ENCODE measurements at regions not wholly inside any gene's neighbourhood (a gene's known extent, or its start where the extent isn't known, plus 50 kb on each side); places are given as distances from the start of the nearest gene placed in this dataset.
"Not testable (repeated sequence)": the region's sequence is repeated elsewhere in the genome, so short reads cannot be mapped to it uniquely, and the experiment has no call there.

DNA sequence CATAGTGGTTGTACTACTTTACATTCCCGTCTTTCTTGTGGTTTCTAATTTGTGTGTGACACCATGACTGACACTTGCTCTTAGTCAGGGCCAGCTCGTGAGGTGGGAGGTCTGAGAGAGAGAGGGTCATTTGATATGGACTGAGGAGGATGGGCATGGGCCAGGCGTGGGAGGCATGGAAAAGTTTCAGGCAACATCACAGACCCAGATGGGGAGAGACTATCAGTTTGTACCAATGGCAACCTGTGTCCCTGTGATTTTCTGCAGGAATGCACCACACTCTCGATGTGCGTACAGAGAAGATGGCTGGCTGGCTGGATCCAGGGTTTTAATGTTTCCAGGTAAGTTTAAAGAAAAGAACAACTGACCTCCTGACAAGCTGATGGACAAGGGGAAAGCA lies 273.6 kb downstream of the CYRIA start:
- DNase-seq: no peak

DNA sequence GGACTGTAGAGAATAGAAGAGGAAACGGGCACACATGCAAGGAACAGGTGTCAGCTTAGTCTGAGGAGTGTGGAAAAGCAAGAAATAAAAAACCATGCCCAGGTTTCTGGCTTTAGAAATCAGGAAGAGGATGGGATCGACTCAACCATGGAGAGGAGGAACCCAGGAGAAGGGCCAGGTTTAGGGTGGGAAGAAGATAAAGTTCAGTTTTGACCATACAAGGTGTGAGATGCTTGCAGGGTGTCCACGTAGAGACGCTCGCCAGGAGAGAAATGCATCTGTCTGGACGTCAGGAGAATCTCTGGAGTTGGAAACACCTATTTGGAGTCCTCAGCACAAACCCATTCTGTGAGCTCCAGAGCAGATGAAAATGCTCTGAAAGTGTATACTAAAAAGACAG lies 275.1 kb downstream of the CYRIA start:
- DNase-seq: no peak

DNA sequence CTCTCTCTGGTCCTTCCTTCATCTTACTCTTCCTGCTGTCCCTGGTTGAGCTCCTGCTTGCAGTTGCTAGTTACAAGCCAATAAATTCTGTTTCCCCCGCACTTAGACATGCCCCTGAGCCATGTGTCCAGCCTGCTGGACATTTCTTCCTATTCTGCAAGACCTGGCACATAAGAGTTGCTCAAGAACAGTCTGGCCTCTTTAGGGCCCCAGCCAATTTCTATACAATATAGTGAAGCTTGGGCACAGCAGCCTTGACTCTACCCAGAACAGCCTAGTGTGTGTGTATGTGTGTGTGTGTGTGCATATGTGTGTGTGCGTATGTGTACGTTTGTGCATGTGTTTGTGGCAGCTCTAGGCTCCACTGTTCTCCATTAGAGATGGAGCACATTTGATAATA lies 276.0 kb downstream of the CYRIA start:
- DNase-seq: no peak

GRCh38 chr2:16388199-16388830 lies 277.3 kb downstream of the CYRIA start:
- DNase-seq: not testable (repeated sequence)

GRCh38 chr2:16387461-16387984 lies 278.1 kb downstream of the CYRIA start:
- no peak for DNase-seq

GRCh38 chr2:16386431-16386830 lies 279.2 kb downstream of the CYRIA start:
- no peak for DNase-seq

DNA sequence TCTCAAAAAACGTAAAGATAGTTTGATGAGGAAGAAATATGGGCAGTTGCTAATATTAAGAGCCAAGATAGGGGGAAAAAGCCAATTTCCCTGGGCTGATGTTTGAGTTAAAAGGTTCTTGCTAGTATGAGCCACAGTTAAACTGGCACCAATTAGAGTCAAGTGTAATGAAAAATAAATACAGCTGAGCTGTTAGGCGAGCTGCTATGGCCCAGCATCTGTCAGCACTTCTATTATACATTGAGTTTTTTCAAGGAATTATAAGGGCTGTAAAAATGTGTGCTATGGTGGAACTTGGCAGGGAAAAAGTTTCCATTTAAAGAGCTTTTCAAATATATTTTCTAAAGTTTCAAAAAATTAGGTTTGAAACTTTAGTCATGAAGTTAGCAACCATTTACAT lies 279.6 kb downstream of the CYRIA start:
- DNase-seq: no peak

- no peak for DNase-seq
Measured at GRCh38 chr2:16385341-16385740, 280.3 kb downstream of the CYRIA start.

DNA sequence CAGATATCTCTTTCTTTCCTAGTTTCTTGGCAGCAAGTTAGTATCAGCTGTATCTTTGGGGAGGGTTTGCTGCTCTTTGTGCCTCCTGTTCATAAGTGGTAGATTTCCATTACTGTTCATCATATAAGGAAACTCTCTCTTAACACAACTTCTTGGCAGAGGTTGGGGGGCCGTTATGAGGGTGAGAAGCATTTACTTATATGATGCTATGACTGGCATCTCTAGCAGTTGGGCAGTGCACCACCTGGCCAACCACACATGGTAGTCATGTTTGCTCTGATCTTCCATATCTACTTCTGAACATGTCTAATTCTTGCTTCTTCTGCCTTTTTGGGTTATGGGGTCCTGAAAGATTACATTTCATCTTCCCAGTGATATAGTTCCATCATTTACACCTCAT lies 282.2 kb downstream of the CYRIA start:
- no peak for DNase-seq

DNA sequence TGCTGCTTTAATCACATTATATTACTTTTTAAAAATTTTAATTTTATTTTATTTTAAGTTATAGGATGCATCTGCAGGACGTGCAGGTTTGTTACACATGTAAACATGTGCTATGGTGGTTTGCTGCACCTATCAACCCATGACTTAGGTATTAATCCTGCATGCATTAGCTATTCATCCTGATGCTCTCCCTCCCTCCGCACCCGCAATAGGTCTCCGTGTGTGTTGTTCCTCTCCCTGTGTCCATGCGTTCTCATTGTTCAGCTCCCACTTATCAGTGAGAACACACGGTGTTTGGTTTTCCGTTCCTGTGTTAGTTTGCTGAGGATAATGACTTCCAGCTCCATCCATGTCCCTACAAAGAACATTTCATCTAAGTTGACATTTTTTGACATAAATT lies 283.2 kb downstream of the CYRIA start:
- no peak for DNase-seq

- DNase-seq: no peak
Measured at GRCh38 chr2:16381511-16381910, 284.1 kb downstream of the CYRIA start.

- DNase-seq: not testable (repeated sequence)
Measured at GRCh38 chr2:16379901-16380300, 285.7 kb downstream of the CYRIA start.

DNA sequence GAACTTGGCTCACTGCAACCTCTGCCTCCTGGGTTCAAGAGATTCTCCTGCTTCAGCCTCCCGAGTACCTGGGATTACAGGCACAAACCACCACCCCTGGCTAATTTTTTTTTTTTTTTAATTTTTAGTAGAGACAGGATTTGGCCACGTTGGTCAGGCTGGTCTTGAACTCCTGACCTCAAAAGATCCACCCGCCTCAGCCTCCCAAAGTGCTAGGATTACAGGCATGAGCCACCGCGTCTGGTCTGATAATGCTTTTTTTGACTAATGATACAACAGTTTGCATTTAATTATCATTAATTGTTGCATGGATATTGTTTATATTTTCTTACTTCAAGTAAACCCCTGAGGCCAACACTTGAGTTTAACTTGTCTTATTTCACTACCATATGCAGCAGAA lies 286.6 kb downstream of the CYRIA start:
- DNase-seq: not testable (repeated sequence)

GRCh38 chr2:16378031-16378430 lies 287.6 kb downstream of the CYRIA start:
- no peak for DNase-seq

- DNase-seq: no peak
Measured at GRCh38 chr2:16375981-16376380, 289.7 kb downstream of the CYRIA start.

GRCh38 chr2:16375351-16375750 lies 290.3 kb downstream of the CYRIA start:
- no peak for DNase-seq

DNA sequence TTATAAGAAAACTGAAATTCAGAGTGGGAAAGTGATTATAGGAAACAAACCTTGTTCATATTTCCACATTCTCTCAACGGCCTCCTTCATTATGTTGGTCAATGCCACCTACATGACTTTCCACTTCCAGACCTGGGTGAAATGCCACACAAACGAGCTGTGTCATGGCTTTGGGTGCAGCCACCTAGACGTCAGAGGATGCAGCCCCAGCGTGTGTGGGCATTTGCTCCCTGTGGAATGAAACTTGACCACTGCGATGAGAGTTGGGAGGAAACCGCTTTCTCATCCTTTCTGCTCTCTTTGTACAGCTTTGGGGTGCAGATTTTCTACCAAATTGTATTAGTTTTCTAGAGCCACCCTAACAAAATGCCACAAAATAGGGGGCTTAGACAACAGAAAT lies 291.0 kb downstream of the CYRIA start:
- no peak for DNase-seq

- DNase-seq: no peak
Measured at GRCh38 chr2:16373341-16373740, 292.3 kb downstream of the CYRIA start.

DNA sequence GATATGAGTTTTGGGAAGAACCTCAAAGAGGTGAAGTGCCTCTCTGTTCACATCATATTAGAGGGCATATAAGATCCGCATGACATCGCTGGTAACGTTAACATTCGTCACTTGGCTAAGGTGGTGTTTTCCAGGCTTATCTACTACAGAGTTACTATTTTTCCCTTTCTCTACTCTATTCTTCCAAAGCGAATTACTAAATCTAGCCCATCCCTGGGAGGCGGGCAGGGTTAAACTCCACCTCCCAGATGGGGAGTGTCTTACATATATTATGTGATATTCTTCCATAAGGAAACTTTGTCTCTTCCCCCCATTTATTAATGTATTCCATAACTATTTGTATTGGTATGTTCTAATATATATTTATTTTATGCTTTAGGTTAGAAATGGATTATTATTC lies 293.9 kb downstream of the CYRIA start:
- no peak for DNase-seq

DNA sequence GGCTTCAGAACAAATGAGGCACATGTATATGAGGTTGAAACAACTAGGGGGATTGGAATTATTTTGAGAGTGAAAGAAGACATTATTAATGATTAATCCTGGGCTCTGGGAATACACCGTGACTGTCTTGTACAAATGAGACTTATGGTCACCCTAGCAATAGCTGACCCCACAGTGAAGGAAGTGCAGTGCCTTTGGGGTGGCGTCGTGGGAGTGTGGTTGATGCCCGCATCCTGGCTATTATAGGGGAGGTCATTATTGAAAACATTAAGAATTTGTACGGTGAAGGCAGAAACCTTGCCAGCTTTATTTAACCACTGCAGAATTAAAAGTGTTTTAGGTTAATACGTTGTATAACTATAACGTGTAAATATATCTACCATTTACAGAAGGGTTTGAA lies 296.7 kb downstream of the CYRIA start:
- no peak for DNase-seq

DNA sequence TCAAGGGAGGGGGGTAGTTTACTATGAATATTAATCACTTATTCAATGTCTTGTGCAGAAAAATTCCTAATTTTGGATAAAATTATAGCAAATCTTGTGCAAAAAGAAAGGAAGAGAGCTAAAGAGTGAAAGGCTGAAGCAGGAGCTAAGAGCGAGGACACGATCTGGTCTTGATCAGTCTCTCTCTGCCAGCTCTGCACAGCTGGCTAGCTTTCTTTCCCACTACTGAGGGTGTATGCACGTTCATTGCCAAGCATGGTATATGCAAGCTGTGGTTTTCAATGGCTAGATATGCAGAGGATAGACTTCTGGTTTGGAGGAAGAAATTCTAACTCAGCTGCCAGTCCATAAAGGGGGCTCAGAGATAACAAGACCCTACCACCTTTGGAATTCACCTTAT lies 297.3 kb downstream of the CYRIA start:
- no peak for DNase-seq

DNA sequence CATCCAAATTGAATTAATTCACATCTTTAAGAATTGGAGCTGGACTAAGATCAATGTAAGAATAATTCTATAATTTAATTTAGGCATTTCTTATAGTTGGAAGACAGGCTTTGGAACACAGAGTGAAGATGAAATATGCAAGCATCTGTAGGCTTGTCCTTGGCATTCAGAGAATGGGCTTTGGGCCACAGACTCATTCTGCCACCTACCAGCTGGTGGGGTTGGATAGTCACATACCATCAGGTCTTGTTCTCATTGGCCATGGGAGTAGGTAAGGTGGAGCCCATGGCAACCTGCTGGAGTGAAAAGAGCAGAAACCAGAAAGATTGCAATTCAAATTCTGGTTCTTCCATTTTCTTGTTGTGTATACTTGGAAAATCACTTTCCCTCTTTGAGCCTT lies 300.3 kb downstream of the CYRIA start:
- no peak for DNase-seq

GRCh38 chr2:16363581-16363980 lies 302.1 kb downstream of the CYRIA start:
- DNase-seq: no peak

GRCh38 chr2:16362611-16363010 lies 303.0 kb downstream of the CYRIA start:
- DNase-seq: no peak

Measured in fibroblast of skin of back (primary cell).